Stimulated activated CD4-positive, alpha-beta T cell treated with anti-CD3 and anti-CD28 coated beads, Interleukin-12 subunit alpha, Interleukin-12 subunit beta, amount 100 ng/mL, for 4 hours (primary cell): ENCODE measurements at regions not wholly inside any gene's neighbourhood (a gene's known extent, or its start where the extent isn't known, plus 50 kb on each side); places are given as distances from the start of the nearest gene placed in this dataset.
"Not testable (repeated sequence)": the region's sequence is repeated elsewhere in the genome, so short reads cannot be mapped to it uniquely, and the experiment has no call there.

ENCODE experiments used
- DNase-seq: peaks from one replicate; pipeline ENCODE4 v3.0.0-alpha.2; 2020

- DNase-seq: no peak
Measured at GRCh38 chr17:33864758-33865229, 390.3 kb upstream of the CCL2 start.

- DNase-seq: no peak
Measured at GRCh38 chr17:33868899-33869298, 386.2 kb upstream of the CCL2 start.

GRCh38 chr17:33870936-33871335 lies 384.1 kb upstream of the CCL2 start:
- no peak for DNase-seq

GRCh38 chr17:33871720-33872540 lies 383.2 kb upstream of the CCL2 start:
- no peak for DNase-seq

- DNase-seq: no peak
Measured at GRCh38 chr17:33873201-33873617, 381.9 kb upstream of the CCL2 start.

GRCh38 chr17:33874617-33875060 lies 380.4 kb upstream of the CCL2 start:
- no peak for DNase-seq

- no peak for DNase-seq
Measured at GRCh38 chr17:33875973-33876372, 379.1 kb upstream of the CCL2 start.

GRCh38 chr17:33882273-33882672 lies 372.8 kb upstream of the CCL2 start:
- DNase-seq: not testable (repeated sequence)

GRCh38 chr17:33882677-33883076 lies 372.4 kb upstream of the CCL2 start:
- not testable (repeated sequence) for DNase-seq

- DNase-seq: no peak
Measured at GRCh38 chr17:33888455-33888854, 366.6 kb upstream of the CCL2 start.

GRCh38 chr17:33889040-33889439 lies 366.0 kb upstream of the CCL2 start:
- DNase-seq: no peak

GRCh38 chr17:33889766-33890165 lies 365.3 kb upstream of the CCL2 start:
- no peak for DNase-seq

GRCh38 chr17:33892717-33893591 lies 362.1 kb upstream of the CCL2 start:
- no peak for DNase-seq

- DNase-seq: no peak
Measured at GRCh38 chr17:33895491-33895890, 359.6 kb upstream of the CCL2 start.

- DNase-seq: no peak
Measured at GRCh38 chr17:33896263-33896662, 358.8 kb upstream of the CCL2 start.

- DNase-seq: no peak
Measured at GRCh38 chr17:33901085-33901484, 354.0 kb upstream of the CCL2 start.

- DNase-seq: no peak
Measured at GRCh38 chr17:33902901-33903449, 352.1 kb upstream of the CCL2 start.

- DNase-seq: no peak
Measured at GRCh38 chr17:33904476-33904875, 350.6 kb upstream of the CCL2 start.

GRCh38 chr17:33905338-33905800 lies 349.7 kb upstream of the CCL2 start:
- DNase-seq: no peak

GRCh38 chr17:33908363-33909064 lies 346.6 kb upstream of the CCL2 start:
- DNase-seq: no peak

GRCh38 chr17:33910200-33910857 lies 344.8 kb upstream of the CCL2 start:
- no peak for DNase-seq

GRCh38 chr17:33914125-33914524 lies 341.0 kb upstream of the CCL2 start:
- no peak for DNase-seq
